Common myeloid progenitor, CD34-positive (primary cell): ENCODE measurements at regions not wholly inside any gene's neighbourhood (a gene's known extent, or its start where the extent isn't known, plus 50 kb on each side); places are given as distances from the start of the nearest gene placed in this dataset.

Experiments
- CTCF ChIA-PET: fragments of 350-600 bp; sonication (Branson Sonifier 250); formaldehyde crosslinking; loops from one replicate; lab custom pipeline; 2021; ENCODE audit warnings: antibody characterized with exemption; lab: Charles Lee
- POLR2A ChIA-PET: fragments of 350-600 bp; sonication (Branson Sonifier 250); formaldehyde crosslinking; loops from one replicate; lab custom pipeline; 2021; ENCODE audit warnings: antibody characterized with exemption; lab: Charles Lee
- DNase-seq, 3 donors: peaks; one replicate each; pipeline versions ENCODE4 v3.0.0 to v3.0.0-alpha.2; 2013
- H3K27ac ChIP-seq, 2 experiments: 1 replicate in 1 of 2; 2 replicates in 1 of 2; pipeline ENCODE4 v1.7.0; 2013; ENCODE audit warnings: inconsistent platforms in 2 of 2, low read length in 2 of 2, mild to moderate bottlenecking in 2 of 2, low read depth in 1 of 2, moderate library complexity in 1 of 2; ENCODE audit not compliant: severe bottlenecking in 2 of 2, insufficient read depth in 1 of 2, poor library complexity in 1 of 2
- H3K27me3 ChIP-seq, 5 experiments: replicated peaks in 2 of 5; 1 replicate in 3 of 5; 2 replicates in 2 of 5; pipeline versions ENCODE4 v1.6.1 to v1.7.0; 2013; ENCODE audit warnings: low read length in 4 of 5, mild to moderate bottlenecking in 2 of 5, moderate library complexity in 2 of 5, inconsistent platforms in 1 of 5; ENCODE audit not compliant: insufficient read depth in 5 of 5, control insufficient read depth in 4 of 5
- H3K36me3 ChIP-seq, 4 experiments: 1 replicate in 2 of 4; 2 replicates in 2 of 4; pipeline versions ENCODE4 v1.6.1 to v1.7.0; 2013; ENCODE audit warnings: low read length in 3 of 4, control low read depth in 1 of 4, mild to moderate bottlenecking in 1 of 4; ENCODE audit not compliant: control insufficient read depth in 4 of 4, insufficient read depth in 4 of 4
- H3K4me1 ChIP-seq, 4 experiments: 1 replicate in 3 of 4; 2 replicates in 1 of 4; pipeline versions ENCODE4 v1.6.1 to v1.7.1; 2013; ENCODE audit warnings: low read length in 3 of 4, mild to moderate bottlenecking in 3 of 4, control low read depth in 1 of 4, inconsistent platforms in 1 of 4, moderate library complexity in 1 of 4; ENCODE audit not compliant: control insufficient read depth in 4 of 4, insufficient read depth in 4 of 4; ENCODE audit errors: control extremely low read depth in 1 of 4
- H3K4me3 ChIP-seq, 7 experiments: 1 replicate in 4 of 7; 2 replicates in 3 of 7; pipeline versions ENCODE4 v1.5.1 to v1.7.0; 2013; ENCODE audit warnings: mild to moderate bottlenecking in 7 of 7, low read length in 6 of 7, moderate library complexity in 6 of 7, inconsistent platforms in 2 of 7, low read depth in 2 of 7, control low read depth in 1 of 7; ENCODE audit not compliant: insufficient read depth in 4 of 7, control insufficient read depth in 1 of 7; ENCODE audit errors: extremely low read depth in 1 of 7
- H3K9me3 ChIP-seq, 5 experiments: 1 replicate in 4 of 5; 2 replicates in 1 of 5; pipeline versions ENCODE4 v1.6.1 to v1.7.1; 2013; ENCODE audit warnings: low read length in 4 of 5, mild to moderate bottlenecking in 2 of 5, inconsistent platforms in 1 of 5, low read depth in 1 of 5, moderate library complexity in 1 of 5; ENCODE audit not compliant: control insufficient read depth in 4 of 5, insufficient read depth in 2 of 5; ENCODE audit errors: control extremely low read depth in 1 of 5
- WGBS: methylation state at CpG from one replicate; pipeline ENCODE4 v1.1.5; 2013; ENCODE audit not compliant: insufficient coverage; 5-methylcytosine and 5-hydroxymethylcytosine counted together

GRCh38 chr5:7088849-7089248 is 307.1 kb upstream of the ADCY2 start:
- no peaks in the 10 kb centered on the region for H3K36me3 ChIP-seq
- H3K9me3 ChIP-seq = peaks cover 0 to 4% (median 0%) of the 10 kb centered on the region in 5 experiments
- no peaks in the 10 kb centered on the region for H3K4me1 ChIP-seq
- no peak for DNase-seq
- ChIA-PET CTCF (no interaction called here), POLR2A (no interaction called here)
- 12% methylated on average over 2 of the region's 3 CpGs for WGBS
- no peak overlapping the region for H3K4me3 ChIP-seq
- H3K27ac ChIP-seq = no peak overlapping the region
- H3K27me3 ChIP-seq = no peaks in the 10 kb centered on the region

DNA sequence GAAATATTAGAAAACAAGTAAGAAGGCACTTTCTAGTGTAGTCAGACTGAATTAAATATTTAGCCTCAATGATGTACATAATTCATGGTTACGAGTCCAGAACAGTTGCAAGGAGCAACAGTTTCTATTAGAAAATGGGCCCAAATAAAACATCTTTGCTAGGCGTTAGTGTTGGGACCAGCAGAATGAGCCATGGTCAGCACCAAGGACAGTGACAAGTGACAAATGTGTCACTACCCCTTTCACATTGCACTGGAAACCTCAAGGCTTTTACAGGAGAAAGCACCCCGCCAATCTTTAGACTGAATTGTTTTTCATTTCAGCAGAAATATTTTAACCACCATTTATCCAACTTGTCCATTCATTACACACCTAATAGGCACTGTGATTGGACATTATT is 301.3 kb upstream of the ADCY2 start:
- no peaks in the 10 kb centered on the region for H3K4me1 ChIP-seq
- H3K36me3 ChIP-seq = no peaks in the 10 kb centered on the region
- ChIA-PET POLR2A (no interaction called here), CTCF (no interaction called here)
- no peak overlapping the region for H3K4me3 ChIP-seq
- no peaks in the 10 kb centered on the region for H3K27me3 ChIP-seq
- WGBS = 63% methylated on average over 3 of the region's 3 CpGs
- no peak overlapping the region for H3K27ac ChIP-seq
- peak; percentile 4 to 21 (median 19) for DNase-seq
- no peaks in the 10 kb centered on the region for H3K9me3 ChIP-seq

DNA sequence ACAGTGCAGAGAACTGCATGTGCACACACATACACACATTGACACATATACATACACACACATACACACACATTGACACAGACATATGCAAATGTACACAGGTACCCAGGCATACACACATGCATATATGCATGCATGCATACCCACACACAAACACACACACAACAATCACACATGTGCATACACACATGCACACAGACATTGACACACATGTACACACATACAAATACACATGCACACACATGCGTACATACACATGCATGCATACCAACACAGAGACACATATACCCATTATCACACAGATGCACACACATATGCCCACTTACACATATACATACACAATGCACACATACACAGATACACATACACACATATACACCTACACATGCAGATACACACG is 299.6 kb upstream of the ADCY2 start:
- H3K9me3 ChIP-seq = no peaks in the 10 kb centered on the region
- CTCF ChIA-PET = no interaction called here
- no peak overlapping the region for H3K27ac ChIP-seq
- H3K36me3 ChIP-seq = no peaks in the 10 kb centered on the region
- POLR2A ChIA-PET = no interaction called here
- H3K4me1 ChIP-seq = no peaks in the 10 kb centered on the region
- no peaks in the 10 kb centered on the region for H3K27me3 ChIP-seq
- no peak overlapping the region for H3K4me3 ChIP-seq
- DNase-seq = no peak
- WGBS = 100% methylated on average over 1 of the region's 2 CpGs

- Histone ChIP-seq H3K4me3 (no peak overlapping the region), H3K4me1 (no peaks in the 10 kb centered on the region), H3K27me3 (no peaks in the 10 kb centered on the region), H3K27ac (no peak overlapping the region), H3K36me3 (no peaks in the 10 kb centered on the region), H3K9me3 (no peaks in the 10 kb centered on the region)
- 67% methylated on average over 2 of the region's 5 CpGs for WGBS
- CTCF ChIA-PET = no interaction called here
- DNase-seq = no peak
- POLR2A ChIA-PET = no interaction called here
Observed at GRCh38 chr5:7105358-7105757, 290.6 kb upstream of the ADCY2 start.

GRCh38 chr5:7117961-7118360 is 278.0 kb upstream of the ADCY2 start:
- 98% methylated on average over 5 of the region's 6 CpGs for WGBS
- Histone ChIP-seq H3K27ac (no peak overlapping the region), H3K9me3 (no peaks in the 10 kb centered on the region), H3K4me1 (no peaks in the 10 kb centered on the region), H3K27me3 (no peaks in the 10 kb centered on the region), H3K36me3 (no peaks in the 10 kb centered on the region), H3K4me3 (no peak overlapping the region)
- DNase-seq = no peak
- CTCF ChIA-PET = interaction anchor here (0.7 kb wide), 1 partner anchor 20 kb away, joined by 3 read pairs; no protein-coding TSS in a partner anchor
- POLR2A ChIA-PET = no interaction called here

DNA sequence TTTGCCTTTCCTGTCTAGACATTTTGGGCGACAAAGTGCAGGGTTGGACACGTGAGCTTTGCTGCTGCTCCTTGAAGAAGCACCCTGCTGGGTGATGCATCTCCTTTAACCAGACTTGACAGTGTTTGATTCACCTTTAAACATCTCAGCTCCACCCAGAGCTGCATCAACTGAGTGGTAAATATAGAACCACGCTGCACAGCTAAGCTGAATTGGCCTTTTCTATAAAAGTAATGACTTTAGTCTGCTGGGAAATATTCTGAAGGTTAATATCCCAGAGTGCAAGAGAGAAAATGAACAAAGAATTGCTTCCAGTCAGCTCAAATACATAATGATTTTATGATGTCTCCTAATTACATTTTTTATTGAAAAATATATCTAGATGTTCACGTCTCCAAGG is 264.3 kb upstream of the ADCY2 start:
- Histone ChIP-seq H3K4me3 (no peak overlapping the region), H3K27ac (no peak overlapping the region), H3K4me1 (no peaks in the 10 kb centered on the region), H3K9me3 (peaks cover 0 to 2% (median 0%) of the 10 kb centered on the region in 5 experiments), H3K27me3 (no peaks in the 10 kb centered on the region), H3K36me3 (no peaks in the 10 kb centered on the region)
- 92% methylated on average over 2 of the region's 4 CpGs for WGBS
- DNase-seq = no peak
- CTCF ChIA-PET = no interaction called here
- POLR2A ChIA-PET = no interaction called here

DNA sequence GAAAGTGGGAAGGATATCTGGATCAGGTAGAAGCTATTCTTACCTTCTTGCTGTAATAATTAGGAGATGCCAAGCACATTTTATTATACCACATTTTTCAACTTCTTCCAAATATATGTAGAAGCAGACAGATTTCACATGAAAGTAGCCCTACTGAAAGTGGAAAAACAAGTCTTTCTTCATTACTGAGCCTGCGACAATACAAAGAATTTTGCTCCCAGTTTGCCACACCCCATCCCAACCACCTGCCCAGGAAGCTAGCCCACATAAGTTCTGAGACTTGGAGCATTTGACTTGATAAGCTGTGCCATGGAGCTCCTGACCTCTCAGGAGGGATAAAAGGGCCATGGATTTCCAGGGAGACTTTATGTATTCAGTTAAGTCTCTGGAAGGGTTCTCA is 249.1 kb upstream of the ADCY2 start:
- Histone ChIP-seq H3K4me3 (no peak overlapping the region), H3K27ac (no peak overlapping the region), H3K9me3 (no peaks in the 10 kb centered on the region), H3K4me1 (no peaks in the 10 kb centered on the region), H3K27me3 (no peaks in the 10 kb centered on the region), H3K36me3 (no peaks in the 10 kb centered on the region)
- ChIA-PET POLR2A (no interaction called here), CTCF (interaction anchor here (1.0 to 1.3 kb wide), 2 partner anchors 14 to 49 kb away, joined by 3 to 4 read pairs; no protein-coding TSS in a partner anchor)
- DNase-seq = no peak
- 88% methylated on average over 1 of the region's 1 CpG for WGBS
